Choroid plexus epithelial cell (primary cell): ENCODE measurements at regions not wholly inside any gene's neighbourhood (a gene's known extent, or its start where the extent isn't known, plus 50 kb on each side); places are given as distances from the start of the nearest gene placed in this dataset.

ENCODE experiments used
- DNase-seq: peaks from one replicate; pipeline ENCODE4 v3.0.0-alpha.2; 2010; ENCODE audit warnings: low read depth
- H3K4me3 ChIP-seq: 2 replicates; pipeline ENCODE4 v1.5.1; 2011; ENCODE audit warnings: low read depth, mild to moderate bottlenecking, control low read depth, low read length, moderate library complexity
- CTCF ChIP-seq: conservative IDR thresholded peaks from 2 replicates; pipeline ENCODE4 v1.5.1; 2011; ENCODE audit warnings: low read depth, mild to moderate bottlenecking, control low read depth, inconsistent platforms, low read length, moderate library complexity

GRCh38 chr4:123496421-123496820 is 99.8 kb downstream of the SPRY1 start:
- TF ChIP-seq CTCF: no peak
- no peak for DNase-seq
- no peak overlapping the region for H3K4me3 ChIP-seq

- H3K4me3 ChIP-seq: no peak overlapping the region
- DNase-seq: no peak
- no peak for TF ChIP-seq CTCF
Observed at GRCh38 chr4:123497340-123497739, 100.7 kb downstream of the SPRY1 start.

GRCh38 chr4:123501733-123502132 is 105.1 kb downstream of the SPRY1 start:
- TF ChIP-seq CTCF: no peak
- no peak for DNase-seq
- H3K4me3 ChIP-seq: no peak overlapping the region

- TF ChIP-seq CTCF: no peak
- DNase-seq: no peak
- no peak overlapping the region for H3K4me3 ChIP-seq
Observed at GRCh38 chr4:123503698-123504363, 107.2 kb downstream of the SPRY1 start.

- TF ChIP-seq CTCF: no peak
- H3K4me3 ChIP-seq: peak overlapping the region; percentile 66
- DNase-seq: peak; percentile 66
Observed at GRCh38 chr4:123505095-123506010, 108.8 kb downstream of the SPRY1 start.

GRCh38 chr4:123506011-123506695 is 109.6 kb downstream of the SPRY1 start:
- peak; percentile 31 for DNase-seq
- peak overlapping the region; percentile 66 for H3K4me3 ChIP-seq
- no peak for TF ChIP-seq CTCF
